ENCODE measurements at regions not wholly inside any gene's neighbourhood (a gene's known extent, or its start where the extent isn't known, plus 50 kb on each side); places are given as distances from the start of the nearest gene placed in this dataset.

GRCh38 chr13:64627654-64628053, 2602.5 kb downstream of the PCDH9 start:
- ATAC-seq (no peak), DNase-seq (ENCODE audit: low read depth, low spot score) (no peak)
- Histone ChIP-seq H3K9ac (ENCODE audit: low read length) (no peak overlapping the region), H3K36me3 (ENCODE audit: control insufficient read depth in 1 of 2, insufficient read depth in 2 of 2, low read length in 2 of 2) (no peaks in the 10 kb centered on the region), H4K20me1 (ENCODE audit: insufficient read depth) (no peaks in the 10 kb centered on the region), H3K79me2 (ENCODE audit: insufficient read depth, low read length) (no peaks in the 10 kb centered on the region), H3K27me3 (ENCODE audit: insufficient read depth, low read length) (no peaks in the 10 kb centered on the region), H3K9me2 (ENCODE audit: insufficient read depth) (no peaks in the 10 kb centered on the region), H3K9me3 (ENCODE audit: control insufficient read depth in 1 of 2, insufficient read depth in 1 of 2, low read depth in 1 of 2, low read length in 2 of 2) (no peaks in the 10 kb centered on the region), H2AFZ (ENCODE audit: low read depth, low read length, poor library complexity, severe bottlenecking) (no peak overlapping the region), H3K4me2 (ENCODE audit: low read length) (no peak overlapping the region), H3K4me3 (replicated peaks in 1 of 2; ENCODE audit: low read depth in 1 of 2, low read length in 2 of 2) (no peak overlapping the region), H3K4me1 (ENCODE audit: control insufficient read depth in 1 of 2, insufficient read depth in 2 of 2, low read length in 2 of 2) (no peaks in the 10 kb centered on the region), H3K27ac (ENCODE audit: low read depth, low read length) (no peak overlapping the region)
- ChIA-PET POLR2A (no interaction called here), RAD21 (ENCODE audit: low non-redundant PET in 1 of 2, low total read pairs in 2 of 2, uncharacterized antibody in 2 of 2, unreplicated experiment in 2 of 2) (no interaction called here), CTCF (no interaction called here)
- no TSS peak for BruUV-seq (replicated peaks)
- TF ChIP-seq CTCF (IDR thresholded peaks at IDR 0.05 in 2 of 3, conservative IDR thresholded peaks at IDR 0.05 in 1 of 3; ENCODE audit: borderline replicate concordance in 1 of 3, insufficient read depth in 1 of 3, low read depth in 2 of 3, low read length in 2 of 3) (no peak), ZBTB33 (IDR thresholded peaks at IDR 0.05; ENCODE audit: extremely low read depth, insufficient replicate concordance, low read length) (no peak), EZH2 (IDR thresholded peaks at IDR 0.05) (no peak), POLR2A (IDR thresholded peaks at IDR 0.05; ENCODE audit: borderline replicate concordance, extremely low read depth, insufficient read depth, insufficient read length) (no peak), ELF1 (IDR thresholded peaks at IDR 0.05; ENCODE audit: borderline replicate concordance, low read depth) (no peak), ZFX (IDR thresholded peaks at IDR 0.05) (no peak), SP1 (IDR thresholded peaks at IDR 0.05; ENCODE audit: low read depth) (no peak)
- intact Hi-C loops (cut with micrococcal nuclease): no loop called here

Measured in HCT116 (cell line).